ENCODE measurements at regions not wholly inside any gene's neighbourhood (a gene's known extent, or its start where the extent isn't known, plus 50 kb on each side); places are given as distances from the start of the nearest gene placed in this dataset.

DNA sequence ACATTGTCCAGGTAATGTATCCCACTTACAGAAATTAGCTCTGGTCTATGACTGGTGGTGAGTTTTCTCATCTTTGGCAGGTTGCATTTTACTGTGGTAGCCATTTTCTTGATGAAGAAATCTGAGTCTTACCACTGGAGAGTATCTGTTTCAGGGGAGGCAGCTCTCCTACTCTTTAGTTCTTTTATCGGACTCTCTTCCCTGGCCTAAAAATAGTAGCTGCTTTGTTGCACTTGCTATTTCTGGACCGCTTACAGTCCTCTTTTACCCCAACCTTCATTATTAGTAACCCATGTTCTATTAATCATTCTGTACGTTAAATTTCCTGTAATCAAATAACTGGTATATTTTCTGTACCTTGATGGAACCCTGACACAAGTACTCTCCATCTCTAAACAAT is 720.8 kb downstream of the PLA2G4A start:
- H3K4me3 ChIP-seq (ENCODE audit: low read depth, poor library complexity, severe bottlenecking), result no peak overlapping the region
- WGBS, 2 donors, result 89 to 92% methylated on average over 3 of the region's 3 CpGs
- intact Hi-C loops (cut with DNase I; ENCODE audit: low total_unique reads), result no loop called here
- DNase-seq (ENCODE audit: low spot score in 2 of 2), result no peak
- TF ChIP-seq, protein P1, sequence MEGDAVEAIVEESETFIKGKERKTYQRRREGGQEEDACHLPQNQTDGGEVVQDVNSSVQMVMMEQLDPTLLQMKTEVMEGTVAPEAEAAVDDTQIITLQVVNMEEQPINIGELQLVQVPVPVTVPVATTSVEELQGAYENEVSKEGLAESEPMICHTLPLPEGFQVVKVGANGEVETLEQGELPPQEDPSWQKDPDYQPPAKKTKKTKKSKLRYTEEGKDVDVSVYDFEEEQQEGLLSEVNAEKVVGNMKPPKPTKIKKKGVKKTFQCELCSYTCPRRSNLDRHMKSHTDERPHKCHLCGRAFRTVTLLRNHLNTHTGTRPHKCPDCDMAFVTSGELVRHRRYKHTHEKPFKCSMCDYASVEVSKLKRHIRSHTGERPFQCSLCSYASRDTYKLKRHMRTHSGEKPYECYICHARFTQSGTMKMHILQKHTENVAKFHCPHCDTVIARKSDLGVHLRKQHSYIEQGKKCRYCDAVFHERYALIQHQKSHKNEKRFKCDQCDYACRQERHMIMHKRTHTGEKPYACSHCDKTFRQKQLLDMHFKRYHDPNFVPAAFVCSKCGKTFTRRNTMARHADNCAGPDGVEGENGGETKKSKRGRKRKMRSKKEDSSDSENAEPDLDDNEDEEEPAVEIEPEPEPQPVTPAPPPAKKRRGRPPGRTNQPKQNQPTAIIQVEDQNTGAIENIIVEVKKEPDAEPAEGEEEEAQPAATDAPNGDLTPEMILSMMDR (IDR thresholded peaks at IDR 0.05), result no peak
- no peak for TF ChIP-seq POLR2A (IDR thresholded peaks at IDR 0.05)

DNA sequence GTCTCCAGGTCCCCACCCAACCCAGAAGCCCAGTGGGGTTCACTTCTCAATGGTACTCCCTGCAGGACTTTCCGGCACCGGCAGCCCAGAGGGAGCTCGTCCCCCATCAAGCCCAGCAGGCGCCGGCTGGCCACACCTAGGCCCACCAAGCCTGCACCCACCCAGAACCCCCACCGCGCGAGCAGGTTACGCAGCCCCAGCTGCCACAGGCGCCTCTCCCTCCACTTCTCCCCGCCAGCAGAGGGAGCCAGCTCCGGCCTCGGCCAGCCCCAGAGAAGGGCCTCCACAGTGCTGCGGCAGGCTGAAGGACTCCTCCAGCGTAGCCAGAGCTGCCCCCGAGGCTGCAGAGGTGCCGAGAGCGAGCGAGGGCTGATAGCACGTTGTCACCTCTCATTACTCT is 722.3 kb downstream of the PLA2G4A start:
- WGBS, 2 donors, result 92% methylated on average over 19 to 20 of the region's 20 CpGs
- TF ChIP-seq POLR2A (IDR thresholded peaks at IDR 0.05), result no peak
- TF ChIP-seq, protein P1 (IDR thresholded peaks at IDR 0.05), result no peak
- DNase-seq (ENCODE audit: low spot score in 2 of 2), result no peak
- no peak overlapping the region for H3K4me3 ChIP-seq (ENCODE audit: low read depth, poor library complexity, severe bottlenecking)
- intact Hi-C loops (cut with DNase I; ENCODE audit: low total_unique reads), result no loop called here

DNA sequence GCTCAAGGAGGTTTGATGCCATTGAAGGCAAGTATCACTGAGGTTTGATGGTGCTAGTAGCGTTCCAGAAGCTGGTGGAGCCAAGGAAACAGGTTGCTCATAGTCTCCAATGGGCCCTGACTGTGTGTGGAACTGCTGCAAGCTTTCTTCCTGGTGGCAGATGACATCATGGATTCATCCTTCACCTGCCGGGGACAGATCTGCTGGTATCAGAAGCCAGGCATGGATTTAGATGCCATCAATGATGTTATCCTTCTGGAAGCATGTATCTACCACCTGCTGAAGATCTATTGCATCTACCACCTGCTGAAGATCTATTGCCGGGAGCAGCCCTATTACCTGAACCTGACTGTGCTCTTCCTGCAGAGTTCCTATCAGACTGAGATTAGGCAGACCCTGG is 734.4 kb downstream of the PLA2G4A start:
- WGBS, 2 donors, result 81 to 84% methylated on average over 2 to 3 of the region's 3 CpGs
- DNase-seq (ENCODE audit: low spot score in 2 of 2), result no peak
- no peak overlapping the region for H3K4me3 ChIP-seq (ENCODE audit: low read depth, poor library complexity, severe bottlenecking)
- intact Hi-C loops (cut with DNase I; ENCODE audit: low total_unique reads), result no loop called here
- no peak for TF ChIP-seq POLR2A (IDR thresholded peaks at IDR 0.05)
- TF ChIP-seq, protein P1 (IDR thresholded peaks at IDR 0.05), result no peak

DNA sequence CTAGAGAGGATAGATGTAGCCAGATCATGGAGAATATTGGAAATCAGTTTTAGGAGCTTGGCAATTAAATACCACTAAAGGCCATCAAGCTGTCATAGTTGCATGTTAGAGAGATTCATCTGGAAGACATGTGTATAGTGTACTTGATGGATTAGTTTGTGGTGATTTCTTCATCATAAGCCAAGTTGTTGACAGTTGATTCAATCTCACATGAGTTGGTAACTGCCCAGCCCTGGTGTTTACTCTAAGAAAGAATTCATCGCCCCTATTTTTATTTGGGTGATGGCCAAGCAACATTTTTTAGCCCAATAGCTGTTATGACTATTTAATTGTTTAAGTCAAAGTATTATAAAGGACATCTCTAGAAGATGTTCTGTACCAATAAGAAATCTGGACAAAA is 737.6 kb downstream of the PLA2G4A start:
- WGBS, 2 donors, result 50 to 75% methylated on average over 1 of the region's 1 CpG
- no peak for TF ChIP-seq POLR2A (IDR thresholded peaks at IDR 0.05)
- TF ChIP-seq, protein P1 (IDR thresholded peaks at IDR 0.05), result no peak
- H3K4me3 ChIP-seq (ENCODE audit: low read depth, poor library complexity, severe bottlenecking), result no peak overlapping the region
- intact Hi-C loops (cut with DNase I; ENCODE audit: low total_unique reads), result no loop called here
- no peak for DNase-seq (ENCODE audit: low spot score in 2 of 2)

DNA sequence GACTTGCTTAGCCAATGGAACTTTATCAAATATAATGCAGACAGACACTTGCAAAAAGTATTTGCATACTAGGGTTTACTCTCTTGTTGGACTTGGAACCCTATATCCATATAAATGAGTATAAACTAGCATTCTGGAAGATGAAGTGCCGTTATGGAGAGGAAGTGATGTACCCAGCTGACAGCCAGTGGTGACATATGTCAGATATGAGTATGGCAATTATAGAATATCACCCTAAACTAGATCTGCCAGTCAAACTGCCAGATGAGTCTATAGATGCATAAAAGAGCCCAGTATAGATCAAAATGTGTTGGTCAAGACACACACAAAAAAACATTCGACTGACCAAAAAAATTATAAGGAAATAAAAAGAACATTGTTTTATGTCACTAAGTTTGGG is 739.3 kb downstream of the PLA2G4A start:
- 80 to 90% methylated on average over 2 of the region's 2 CpGs for WGBS, 2 donors
- H3K4me3 ChIP-seq (ENCODE audit: low read depth, poor library complexity, severe bottlenecking), result no peak overlapping the region
- intact Hi-C loops (cut with DNase I; ENCODE audit: low total_unique reads), result no loop called here
- TF ChIP-seq, protein P1 (IDR thresholded peaks at IDR 0.05), result no peak
- no peak for TF ChIP-seq POLR2A (IDR thresholded peaks at IDR 0.05)
- DNase-seq (ENCODE audit: low spot score in 2 of 2), result no peak

DNA sequence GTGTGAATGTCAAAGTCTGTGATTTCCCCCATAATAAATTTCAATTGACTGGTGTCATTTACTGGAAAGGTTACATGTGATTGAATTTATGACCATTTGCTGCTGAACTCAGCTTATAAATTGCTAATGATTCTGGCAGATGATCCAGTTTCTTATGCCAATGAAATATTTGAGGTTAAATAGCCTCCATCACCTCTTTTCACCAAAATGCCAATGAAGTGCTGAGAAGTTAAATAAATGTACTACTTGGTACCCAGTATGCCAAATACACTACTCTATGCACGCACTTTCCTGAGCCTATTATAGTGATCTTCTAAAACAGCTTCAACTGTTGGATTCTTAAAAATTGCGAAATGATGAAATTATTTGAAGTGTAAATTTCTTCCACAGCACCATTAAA is 741.4 kb downstream of the PLA2G4A start:
- H3K4me3 ChIP-seq (ENCODE audit: low read depth, poor library complexity, severe bottlenecking), result no peak overlapping the region
- intact Hi-C loops (cut with DNase I; ENCODE audit: low total_unique reads), result no loop called here
- WGBS, 2 donors, result 66 to 85% methylated on average over 2 of the region's 2 CpGs
- TF ChIP-seq, protein P1 (IDR thresholded peaks at IDR 0.05), result no peak
- TF ChIP-seq POLR2A (IDR thresholded peaks at IDR 0.05), result no peak
- DNase-seq (ENCODE audit: low spot score in 2 of 2), result no peak
